GM13976 (cell line): ENCODE measurements at regions not wholly inside any gene's neighbourhood (a gene's known extent, or its start where the extent isn't known, plus 50 kb on each side); places are given as distances from the start of the nearest gene placed in this dataset.

ENCODE experiments used
- DNase-seq: peaks from one replicate; pipeline ENCODE4 v3.0.0; 2012; ENCODE audit warnings: low spot score
- CTCF ChIP-seq: IDR thresholded peaks from 2 replicates; pipeline ENCODE4 v1.5.1; 2012; ENCODE audit warnings: borderline replicate concordance, mild to moderate bottlenecking; ENCODE audit not compliant: insufficient read depth; ENCODE audit errors: extremely low read depth, missing control alignments, control extremely low read depth
- in situ Hi-C: fragments of 300-500 bp; cut with MboI; formaldehyde crosslinking; loops from one replicate; pipeline ENCODE4 v1.12.0; 2022; ENCODE audit warnings: low sequenced_read_pairs, mixed read lengths, inconsistent platforms; ENCODE audit not compliant: unreplicated experiment

DNA sequence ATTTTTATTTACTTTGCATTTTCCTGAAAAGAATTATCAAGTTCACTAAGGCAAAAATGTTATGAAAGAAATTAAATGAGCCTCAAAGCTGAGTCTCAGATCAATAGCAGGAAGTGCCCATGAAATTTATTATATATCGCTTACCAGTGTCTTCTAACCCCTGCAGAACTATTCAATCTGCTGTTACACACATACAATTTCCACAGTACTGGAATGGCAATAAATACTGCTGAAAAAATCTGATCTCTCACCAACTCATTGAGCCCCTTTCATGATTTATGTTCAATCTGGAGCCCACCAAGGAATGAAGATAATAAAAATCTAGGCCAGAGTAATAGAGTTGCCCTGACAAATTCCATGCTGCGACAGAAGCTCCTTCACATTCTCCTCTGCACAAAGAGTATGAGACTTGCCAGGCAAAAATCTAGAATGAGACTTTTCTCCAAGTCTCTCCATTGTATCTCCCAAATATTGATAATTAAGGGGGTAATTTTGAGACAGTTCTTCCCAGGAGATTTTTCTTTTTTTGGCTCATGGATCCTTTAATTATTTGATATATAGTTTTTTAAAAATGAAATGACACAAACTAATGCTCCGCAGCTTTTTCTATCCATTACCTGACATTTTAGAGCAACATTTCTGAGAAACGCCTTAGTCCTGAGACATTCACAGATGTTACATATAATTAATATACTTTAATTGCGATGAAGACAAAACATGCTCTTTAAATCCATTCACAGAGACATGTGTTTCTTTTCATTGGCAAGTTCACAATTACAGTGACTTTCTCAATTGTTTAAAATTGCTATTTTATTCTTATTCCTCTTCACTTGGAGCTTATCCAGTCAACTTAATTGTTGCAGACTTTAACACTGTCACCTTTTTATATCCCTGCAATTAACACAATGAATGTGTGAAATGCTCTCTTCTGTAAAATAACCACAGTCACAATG is 1020.4 kb downstream of the CBLN2 start:
- no peak for DNase-seq
- TF ChIP-seq CTCF, result no peak
- in situ Hi-C loops, result no loop called here

GRCh38 chr18:71505526-71505925 is 1038.6 kb downstream of the CBLN2 start:
- TF ChIP-seq CTCF, result no peak
- DNase-seq, result no peak
- in situ Hi-C loops, result no loop called here

DNA sequence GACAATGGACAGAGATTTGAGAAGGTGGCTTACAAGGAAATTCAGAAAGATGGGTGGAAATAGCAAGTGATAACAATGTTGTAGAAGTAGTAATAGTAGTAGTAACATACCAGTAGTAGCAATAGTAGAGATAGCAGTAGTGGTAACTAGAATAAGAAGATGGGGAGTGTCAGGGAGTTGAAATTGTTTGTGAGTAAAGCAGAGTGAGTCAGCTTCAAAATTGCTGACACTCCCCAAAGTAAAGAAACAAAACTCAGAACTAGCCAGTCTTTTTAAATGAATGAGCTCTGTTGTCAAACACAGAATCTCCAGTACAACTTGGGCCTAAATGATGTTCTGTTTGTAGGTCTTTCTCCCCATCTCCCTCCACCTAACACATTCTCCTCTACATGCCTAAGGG is 1040.9 kb downstream of the CBLN2 start:
- DNase-seq, result no peak
- TF ChIP-seq CTCF, result no peak
- in situ Hi-C loops, result no loop called here

GRCh38 chr18:71485611-71486010 is 1058.5 kb downstream of the CBLN2 start:
- DNase-seq, result no peak
- in situ Hi-C loops, result no loop called here
- no peak for TF ChIP-seq CTCF

- in situ Hi-C loops, result no loop called here
- DNase-seq, result no peak
- TF ChIP-seq CTCF, result no peak
Observed at GRCh38 chr18:71471963-71472725, 1072.0 kb downstream of the CBLN2 start.

DNA sequence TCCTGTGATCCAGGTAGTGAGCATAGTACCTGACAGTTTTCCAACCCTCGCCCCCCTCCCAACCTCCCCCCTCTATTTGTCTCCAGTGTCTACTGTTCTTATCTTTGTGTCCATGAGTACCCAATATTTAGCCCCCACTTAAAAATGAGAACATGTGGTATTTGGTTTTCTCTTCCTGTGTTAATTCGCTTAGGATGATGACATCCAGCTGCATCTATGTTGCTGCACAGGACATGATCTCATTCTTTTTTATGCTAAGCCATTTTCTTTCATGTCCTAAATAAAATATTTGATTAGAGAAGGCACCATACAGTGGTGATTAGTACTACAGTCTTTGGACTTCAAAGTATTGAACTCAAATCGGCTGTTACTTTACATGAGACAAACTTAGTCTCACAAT is 1087.9 kb downstream of the CBLN2 start:
- in situ Hi-C loops, result no loop called here
- TF ChIP-seq CTCF, result no peak
- DNase-seq, result no peak
